ENCODE measurements at regions not wholly inside any gene's neighbourhood (a gene's known extent, or its start where the extent isn't known, plus 50 kb on each side); places are given as distances from the start of the nearest gene placed in this dataset.
A peak's percentile ranks its signal among the peaks of the same experiment; 100 is the strongest.

DNA sequence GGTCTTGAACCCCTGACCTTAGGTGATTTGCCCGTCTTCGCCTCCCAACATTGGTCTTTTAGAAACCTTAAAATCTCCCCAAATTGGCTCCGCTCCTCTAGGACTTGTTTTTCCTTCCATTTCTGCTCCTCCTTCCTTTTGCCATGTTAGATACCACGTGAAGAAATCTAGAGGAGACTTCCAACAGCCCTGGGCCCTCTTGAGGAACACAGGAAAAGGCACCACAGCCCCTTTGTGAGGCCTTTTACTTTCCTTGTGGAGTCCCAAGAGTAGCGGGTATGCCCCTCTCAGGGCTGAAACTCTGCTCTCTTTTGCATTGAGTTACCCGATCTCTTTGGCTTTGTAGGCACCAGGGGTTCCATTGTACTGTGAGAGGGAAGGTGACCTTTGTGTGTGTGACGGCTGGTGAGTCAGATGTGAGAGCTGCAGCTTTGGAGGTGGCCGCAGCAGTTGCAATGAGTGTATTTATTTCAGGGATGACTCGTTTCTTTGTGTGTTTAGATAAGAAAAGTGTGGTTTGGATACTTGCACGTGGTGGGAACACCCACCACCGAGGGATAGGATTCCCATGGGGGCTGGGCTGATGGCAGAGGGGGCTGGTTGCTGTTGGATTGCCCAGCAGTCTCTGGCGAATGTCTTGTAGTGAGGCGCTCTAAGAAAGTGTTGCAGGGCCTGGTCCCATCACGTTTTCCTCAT, 218.4 kb upstream of the HS6ST1 start (continued):
- TF ChIP-seq, protein P1, sequence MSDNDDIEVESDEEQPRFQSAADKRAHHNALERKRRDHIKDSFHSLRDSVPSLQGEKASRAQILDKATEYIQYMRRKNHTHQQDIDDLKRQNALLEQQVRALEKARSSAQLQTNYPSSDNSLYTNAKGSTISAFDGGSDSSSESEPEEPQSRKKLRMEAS (CRISPR knock-in tag; IDR thresholded peaks at IDR 0.05), result peak; percentile 71
- TF ChIP-seq SRSF9 (IDR thresholded peaks at IDR 0.05; ENCODE audit: borderline replicate concordance, low read depth, low read length) (no peak), ILF3 (IDR thresholded peaks at IDR 0.05; ENCODE audit: borderline replicate concordance) (no peak), SPI1 (IDR thresholded peaks at IDR 0.05; ENCODE audit: borderline replicate concordance, low read depth, low read length) (no peak), POLR2AphosphoS2 (IDR thresholded peaks at IDR 0.05; ENCODE audit: low read length) (no peak), SMARCA5 (IDR thresholded peaks at IDR 0.05) (no peak), ZNF583 (CRISPR knock-in tag; IDR thresholded peaks at IDR 0.05) (0 out of 2 replicates have a peak, but pooled peaks have one; percentile 36), ZNF311 (CRISPR knock-in tag; IDR thresholded peaks at IDR 0.05) (0 out of 2 replicates have a peak, but pooled peaks have one; percentile 31), TAF1 (IDR thresholded peaks at IDR 0.05; ENCODE audit: control insufficient read depth, extremely low read depth, insufficient read depth, low read length, severe bottlenecking) (no peak), RBM17 (IDR thresholded peaks at IDR 0.05; ENCODE audit: borderline replicate concordance, low read depth, low read length) (no peak), ASH1L (IDR thresholded peaks at IDR 0.05; ENCODE audit: borderline replicate concordance, low read depth, partially characterized antibody) (no peak), ZNF232 (CRISPR knock-in tag; IDR thresholded peaks at IDR 0.05) (no peak), ZNF699 (CRISPR knock-in tag; IDR thresholded peaks at IDR 0.05; ENCODE audit: insufficient replicate concordance) (no peak), L3MBTL2 (IDR thresholded peaks at IDR 0.05) (peak; percentile 59; the same call in 1 of the 2 replicates), RBM34 (IDR thresholded peaks at IDR 0.05; ENCODE audit: borderline replicate concordance, insufficient read depth, low read length) (no peak)
- TF ChIP-seq, protein P2, sequence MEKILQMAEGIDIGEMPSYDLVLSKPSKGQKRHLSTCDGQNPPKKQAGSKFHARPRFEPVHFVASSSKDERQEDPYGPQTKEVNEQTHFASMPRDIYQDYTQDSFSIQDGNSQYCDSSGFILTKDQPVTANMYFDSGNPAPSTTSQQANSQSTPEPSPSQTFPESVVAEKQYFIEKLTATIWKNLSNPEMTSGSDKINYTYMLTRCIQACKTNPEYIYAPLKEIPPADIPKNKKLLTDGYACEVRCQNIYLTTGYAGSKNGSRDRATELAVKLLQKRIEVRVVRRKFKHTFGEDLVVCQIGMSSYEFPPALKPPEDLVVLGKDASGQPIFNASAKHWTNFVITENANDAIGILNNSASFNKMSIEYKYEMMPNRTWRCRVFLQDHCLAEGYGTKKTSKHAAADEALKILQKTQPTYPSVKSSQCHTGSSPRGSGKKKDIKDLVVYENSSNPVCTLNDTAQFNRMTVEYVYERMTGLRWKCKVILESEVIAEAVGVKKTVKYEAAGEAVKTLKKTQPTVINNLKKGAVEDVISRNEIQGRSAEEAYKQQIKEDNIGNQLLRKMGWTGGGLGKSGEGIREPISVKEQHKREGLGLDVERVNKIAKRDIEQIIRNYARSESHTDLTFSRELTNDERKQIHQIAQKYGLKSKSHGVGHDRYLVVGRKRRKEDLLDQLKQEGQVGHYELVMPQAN (IDR thresholded peaks at IDR 0.05; ENCODE audit: borderline replicate concordance), result no peak
- TF ChIP-seq, protein P3, sequence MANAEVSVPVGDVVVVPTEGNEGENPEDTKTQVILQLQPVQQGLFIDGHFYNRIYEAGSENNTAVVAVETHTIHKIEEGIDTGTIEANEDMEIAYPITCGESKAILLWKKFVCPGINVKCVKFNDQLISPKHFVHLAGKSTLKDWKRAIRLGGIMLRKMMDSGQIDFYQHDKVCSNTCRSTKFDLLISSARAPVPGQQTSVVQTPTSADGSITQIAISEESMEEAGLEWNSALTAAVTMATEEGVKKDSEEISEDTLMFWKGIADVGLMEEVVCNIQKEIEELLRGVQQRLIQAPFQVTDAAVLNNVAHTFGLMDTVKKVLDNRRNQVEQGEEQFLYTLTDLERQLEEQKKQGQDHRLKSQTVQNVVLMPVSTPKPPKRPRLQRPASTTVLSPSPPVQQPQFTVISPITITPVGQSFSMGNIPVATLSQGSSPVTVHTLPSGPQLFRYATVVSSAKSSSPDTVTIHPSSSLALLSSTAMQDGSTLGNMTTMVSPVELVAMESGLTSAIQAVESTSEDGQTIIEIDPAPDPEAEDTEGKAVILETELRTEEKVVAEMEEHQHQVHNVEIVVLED (CRISPR knock-in tag; IDR thresholded peaks at IDR 0.05), result no peak
- TF ChIP-seq, protein P4, sequence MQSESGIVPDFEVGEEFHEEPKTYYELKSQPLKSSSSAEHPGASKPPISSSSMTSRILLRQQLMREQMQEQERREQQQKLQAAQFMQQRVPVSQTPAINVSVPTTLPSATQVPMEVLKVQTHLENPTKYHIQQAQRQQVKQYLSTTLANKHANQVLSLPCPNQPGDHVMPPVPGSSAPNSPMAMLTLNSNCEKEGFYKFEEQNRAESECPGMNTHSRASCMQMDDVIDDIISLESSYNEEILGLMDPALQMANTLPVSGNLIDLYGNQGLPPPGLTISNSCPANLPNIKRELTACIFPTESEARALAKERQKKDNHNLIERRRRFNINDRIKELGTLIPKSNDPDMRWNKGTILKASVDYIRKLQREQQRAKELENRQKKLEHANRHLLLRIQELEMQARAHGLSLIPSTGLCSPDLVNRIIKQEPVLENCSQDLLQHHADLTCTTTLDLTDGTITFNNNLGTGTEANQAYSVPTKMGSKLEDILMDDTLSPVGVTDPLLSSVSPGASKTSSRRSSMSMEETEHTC (IDR thresholded peaks at IDR 0.05), result no peak
